WTC11 (cell line): ENCODE measurements at regions not wholly inside any gene's neighbourhood (a gene's known extent, or its start where the extent isn't known, plus 50 kb on each side); places are given as distances from the start of the nearest gene placed in this dataset.

ENCODE experiments used
- ATAC-seq: fragments of 200-7000 bp; cut with Tn5 transposase; 2 replicates; pipeline ENCODE4 v1.10.0; 2021; ENCODE audit warnings: mild to moderate bottlenecking, moderate library complexity
- CTCF ChIA-PET: fragments of 300-600 bp; sonication (Branson Sonifier 250); formaldehyde crosslinking; loops from one replicate; lab custom pipeline; 2021; ENCODE audit warnings: antibody characterized with exemption; lab: Charles Lee
- POLR2A ChIA-PET: fragments of 350-600 bp; sonication (Branson Sonifier 250); formaldehyde crosslinking; loops from one replicate; lab custom pipeline; 2021; ENCODE audit warnings: antibody characterized with exemption; lab: Charles Lee
- DNase-seq: peaks from one replicate; pipeline ENCODE4 v3.0.0; 2021; ENCODE audit warnings: low spot score
- H3K27ac Mint-ChIP-seq: 2 replicates; pipeline ENCODE4 v1.8.0; 2021; ENCODE audit warnings: mixed read lengths
- H3K27me3 Mint-ChIP-seq: 2 replicates; pipeline ENCODE4 v1.8.0; 2021; ENCODE audit warnings: low read depth, mild to moderate bottlenecking, moderate library complexity, mixed read lengths
- H3K36me3 Mint-ChIP-seq: 2 replicates; pipeline ENCODE4 v1.8.0; 2021; ENCODE audit warnings: mixed read lengths
- H3K4me1 Mint-ChIP-seq: 2 replicates; pipeline ENCODE4 v1.8.0; 2022; ENCODE audit warnings: mixed read lengths
- H3K4me3 Mint-ChIP-seq: 2 replicates; pipeline ENCODE4 v1.8.0; 2021; ENCODE audit warnings: mild to moderate bottlenecking, moderate library complexity, mixed read lengths
- H3K9me3 Mint-ChIP-seq: 2 replicates; pipeline ENCODE4 v1.8.0; 2021; ENCODE audit warnings: mixed read lengths
- ERG ChIP-seq: fragments of 250-450 bp; sonication (Bioruptor Pico); IDR thresholded peaks from 2 replicates; pipeline ENCODE4 v1.8.0; 2021; ENCODE audit warnings: mild to moderate bottlenecking
- ESRRA ChIP-seq: sonication (generic); formaldehyde crosslinking; IDR thresholded peaks from 2 replicates; pipeline ENCODE4 v1.8.1; 2022; ENCODE audit warnings: mild to moderate bottlenecking, missing genetic modification reagents, borderline replicate concordance
- FOXP4 ChIP-seq: sonication (generic); formaldehyde crosslinking; IDR thresholded peaks from 2 replicates; pipeline ENCODE4 v1.8.0; 2022; ENCODE audit warnings: mild to moderate bottlenecking, missing genetic modification reagents
- GRHL2 ChIP-seq: fragments of 250-450 bp; sonication (Bioruptor Pico); IDR thresholded peaks from 2 replicates; pipeline ENCODE4 v1.8.0; 2022; ENCODE audit warnings: mild to moderate bottlenecking, moderate library complexity; ENCODE audit not compliant: insufficient replicate concordance, severe bottlenecking
- GTF2I ChIP-seq: fragments of 250-450 bp; sonication (Bioruptor Pico); conservative IDR thresholded peaks from 2 replicates; pipeline ENCODE4 v1.4.0; 2021; ENCODE audit warnings: mild to moderate bottlenecking
- IRF2 ChIP-seq: sonication (generic); formaldehyde crosslinking; IDR thresholded peaks from 2 replicates; pipeline ENCODE4 v1.8.0; 2022; ENCODE audit warnings: low read depth, missing genetic modification reagents, borderline replicate concordance
- JAZF1 ChIP-seq: fragments of 250-450 bp; sonication (Bioruptor Pico); IDR thresholded peaks from 2 replicates; pipeline ENCODE4 v1.9.0; 2021; ENCODE audit warnings: moderate library complexity, mild to moderate bottlenecking, inconsistent platforms
- JUN ChIP-seq: sonication (generic); formaldehyde crosslinking; IDR thresholded peaks from 2 replicates; pipeline ENCODE4 v1.8.0; 2023; ENCODE audit warnings: mild to moderate bottlenecking, missing genetic modification reagents
- MAX ChIP-seq: sonication (generic); formaldehyde crosslinking; IDR thresholded peaks from 2 replicates; pipeline ENCODE4 v1.8.0; 2022; ENCODE audit warnings: mild to moderate bottlenecking, missing genetic modification reagents
- NR3C1 ChIP-seq: sonication (generic); formaldehyde crosslinking; conservative IDR thresholded peaks from 2 replicates; pipeline ENCODE4 v1.8.1; 2023; ENCODE audit warnings: low read depth, mild to moderate bottlenecking, missing genetic modification reagents
- OVOL2 ChIP-seq: fragments of 250-450 bp; sonication (Bioruptor Pico); IDR thresholded peaks from 2 replicates; pipeline ENCODE4 v1.9.0; 2021; ENCODE audit warnings: mild to moderate bottlenecking, borderline replicate concordance
- RELA ChIP-seq: sonication (generic); formaldehyde crosslinking; IDR thresholded peaks from 2 replicates; pipeline ENCODE4 v1.8.1; 2022; ENCODE audit warnings: missing genetic modification reagents, mild to moderate bottlenecking, borderline replicate concordance
- USF2 ChIP-seq: sonication (generic); formaldehyde crosslinking; IDR thresholded peaks from 2 replicates; pipeline ENCODE4 v1.8.1; 2023; ENCODE audit warnings: mild to moderate bottlenecking, missing genetic modification reagents, moderate library complexity
- ZBTB43 ChIP-seq: sonication (generic); formaldehyde crosslinking; IDR thresholded peaks from 2 replicates; pipeline ENCODE4 v1.8.1; 2023; ENCODE audit warnings: mild to moderate bottlenecking, missing genetic modification reagents
- ZNF396 ChIP-seq: fragments of 250-450 bp; sonication (Bioruptor Pico); IDR thresholded peaks from 2 replicates; pipeline ENCODE4 v1.8.0; 2021; ENCODE audit warnings: mild to moderate bottlenecking, moderate library complexity, borderline replicate concordance

- no peak for TF ChIP-seq ERG (CRISPR knock-in tag)
- TF ChIP-seq IRF2 (CRISPR knock-in tag), result no peak
These were observed 225.9 kb upstream of the CITED2 start (continued) for GRCh38 chr6:139600343-139600742.

GRCh38 chr6:139597771-139598755 is 223.6 kb upstream of the CITED2 start:
- Mint-ChIP-seq H3K4me3 (no peak overlapping the region), H3K27ac (no peak overlapping the region), H3K9me3 (no peaks in the 10 kb centered on the region), H3K4me1 (peaks cover 42% of the 10 kb centered on the region), H3K27me3 (no peaks in the 10 kb centered on the region), H3K36me3 (no peaks in the 10 kb centered on the region)
- no peak for TF ChIP-seq JAZF1 (CRISPR knock-in tag)
- TF ChIP-seq GTF2I (CRISPR knock-in tag), result no peak
- TF ChIP-seq OVOL2 (CRISPR knock-in tag), result no peak
- ChIA-PET CTCF (no interaction called here), POLR2A (no interaction called here)
- ATAC-seq (no peak), DNase-seq (no peak)

- ATAC-seq, result no peak
- Mint-ChIP-seq H3K4me3 (no peak overlapping the region), H3K27me3 (no peaks in the 10 kb centered on the region)
- CTCF ChIA-PET, result no interaction called here
- TF ChIP-seq JUN (no peak), ZNF396 (CRISPR knock-in tag) (no peak), JAZF1 (CRISPR knock-in tag) (no peak), FOXP4 (CRISPR knock-in tag) (no peak), ESRRA (CRISPR knock-in tag) (no peak), RELA (CRISPR knock-in tag) (no peak), USF2 (CRISPR knock-in tag) (no peak), NR3C1 (CRISPR knock-in tag) (no peak), MAX (CRISPR knock-in tag) (no peak), ZBTB43 (CRISPR knock-in tag) (no peak), GRHL2 (CRISPR knock-in tag) (no peak)
- TF ChIP-seq, all 79 proteins: peak for 0
- no peak for DNase-seq
- H3K9me3 Mint-ChIP-seq, result no peaks in the 10 kb centered on the region
- no peak overlapping the region for H3K27ac Mint-ChIP-seq
- peaks cover 35% of the 10 kb centered on the region for H3K4me1 Mint-ChIP-seq
- POLR2A ChIA-PET, result no interaction called here
- no peaks in the 10 kb centered on the region for H3K36me3 Mint-ChIP-seq
These were observed 222.8 kb upstream of the CITED2 start for GRCh38 chr6:139597087-139597763.
